Right renal pelvis (tissue), 4 donors: ENCODE measurements at regions not wholly inside any gene's neighbourhood (a gene's known extent, or its start where the extent isn't known, plus 50 kb on each side); places are given as distances from the start of the nearest gene placed in this dataset.
"Not testable (repeated sequence)": the region's sequence is repeated elsewhere in the genome, so short reads cannot be mapped to it uniquely, and the experiment has no call there.

Experiments
- DNase-seq, 4 donors: peaks; one replicate each; pipeline ENCODE4 v3.0.0-alpha.2; 2013; ENCODE audit warnings: low read depth in 4 of 4, low spot score in 3 of 4, missing footprints in 1 of 4

DNA sequence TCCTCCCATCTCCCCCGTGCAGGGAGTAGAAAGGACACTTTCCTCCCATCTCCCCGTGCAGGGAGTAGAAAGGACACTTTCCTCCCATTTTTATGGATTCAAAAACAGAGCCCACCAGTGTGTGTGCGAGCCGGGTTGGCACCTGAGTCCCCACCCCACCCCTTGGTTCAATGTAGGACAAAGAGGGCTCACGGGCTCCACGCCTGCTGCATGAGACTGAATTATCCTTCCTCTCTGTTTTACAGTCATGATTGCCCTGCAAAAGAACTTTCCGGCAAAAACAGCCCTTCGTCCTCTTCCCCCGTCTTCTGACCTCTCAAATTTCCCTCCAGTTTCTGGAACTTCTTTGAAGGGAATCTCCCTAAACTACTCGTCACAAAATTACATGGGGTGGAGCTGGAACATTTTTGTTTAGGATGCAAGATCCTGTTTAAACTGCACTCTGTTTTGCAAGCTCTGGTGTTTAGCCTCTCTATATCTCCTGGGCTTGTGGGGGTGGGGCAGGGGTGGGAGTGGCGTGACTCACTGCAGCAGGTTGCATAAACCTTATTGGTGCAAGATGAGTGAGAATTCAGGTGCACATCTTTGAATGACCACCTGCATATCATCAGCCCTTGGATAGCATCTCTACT lies 99.8 kb downstream of the PSMG1 start:
- DNase-seq = no peak

DNA sequence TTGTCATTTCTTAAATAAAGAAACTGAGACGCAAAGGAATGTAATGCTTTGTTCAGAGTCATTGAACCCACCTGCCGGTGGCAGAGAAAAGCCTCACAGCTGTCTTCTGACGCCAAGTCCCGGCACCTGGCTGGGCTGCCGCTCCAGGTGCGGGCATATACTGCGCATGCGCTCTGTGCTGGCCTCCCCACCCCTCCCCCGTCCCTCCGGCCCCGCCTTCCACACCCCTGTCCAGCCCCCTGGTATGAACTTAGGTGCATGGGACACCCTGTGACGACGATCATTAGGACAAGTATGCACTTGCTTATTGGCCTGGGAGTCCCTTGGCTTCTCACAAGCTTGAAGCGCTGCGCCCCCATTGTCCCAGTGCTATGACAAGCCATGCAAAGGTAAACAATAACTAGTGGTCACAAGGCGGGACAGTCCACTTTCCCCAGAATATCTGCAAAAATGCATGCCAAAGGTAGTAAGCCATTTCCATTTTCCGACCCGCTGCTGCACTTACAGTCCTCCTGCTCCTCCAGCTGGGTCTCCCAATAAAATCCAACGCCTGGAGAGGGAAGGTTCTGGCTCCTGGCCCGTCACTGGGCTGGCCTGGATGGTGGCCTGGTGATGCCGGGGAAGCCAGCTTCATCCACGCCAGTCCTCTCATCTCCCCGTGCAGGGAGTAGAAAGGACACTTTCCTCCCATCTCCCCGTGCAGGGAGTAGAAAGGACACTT lies 100.4 kb downstream of the PSMG1 start:
- DNase-seq = no peak

DNA sequence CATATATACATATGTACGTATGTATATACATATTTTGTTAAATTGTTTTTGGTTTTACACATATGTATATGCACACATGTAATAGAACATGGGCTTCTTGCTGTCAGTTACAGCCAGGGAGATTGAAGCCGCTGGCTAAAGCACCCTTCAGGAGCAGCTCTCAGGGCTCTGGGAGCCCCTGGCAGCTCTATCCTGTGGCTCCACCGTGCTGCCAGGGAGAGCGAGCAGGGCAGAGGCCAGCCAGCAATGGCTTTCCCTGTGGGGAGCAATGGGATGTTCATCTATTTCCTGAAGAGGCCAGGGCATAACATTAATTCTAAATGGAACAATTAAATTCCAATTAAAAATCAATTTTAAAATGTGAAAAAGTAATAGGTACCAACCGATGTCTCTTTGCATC lies 102.9 kb downstream of the PSMG1 start:
- DNase-seq = no peak

DNA sequence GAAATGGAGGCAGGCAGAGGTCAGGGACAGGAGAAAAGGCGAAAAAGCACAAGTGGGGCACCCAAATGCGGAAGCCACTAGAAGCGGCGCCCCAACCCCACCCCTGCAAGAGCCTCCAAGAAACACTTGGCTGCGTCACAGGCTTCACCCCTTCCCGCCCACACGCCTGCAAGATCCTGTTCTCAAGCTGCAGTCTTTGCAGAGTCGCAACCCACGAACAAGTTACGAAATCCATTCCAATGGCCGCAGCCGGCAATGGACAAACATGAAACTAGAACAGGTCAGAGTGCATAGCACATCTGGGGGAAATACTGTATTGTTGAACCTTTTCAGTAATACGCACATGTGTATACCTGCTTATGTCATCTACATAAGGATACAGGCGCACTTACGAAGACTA lies 103.6 kb downstream of the PSMG1 start:
- no peak for DNase-seq

DNA sequence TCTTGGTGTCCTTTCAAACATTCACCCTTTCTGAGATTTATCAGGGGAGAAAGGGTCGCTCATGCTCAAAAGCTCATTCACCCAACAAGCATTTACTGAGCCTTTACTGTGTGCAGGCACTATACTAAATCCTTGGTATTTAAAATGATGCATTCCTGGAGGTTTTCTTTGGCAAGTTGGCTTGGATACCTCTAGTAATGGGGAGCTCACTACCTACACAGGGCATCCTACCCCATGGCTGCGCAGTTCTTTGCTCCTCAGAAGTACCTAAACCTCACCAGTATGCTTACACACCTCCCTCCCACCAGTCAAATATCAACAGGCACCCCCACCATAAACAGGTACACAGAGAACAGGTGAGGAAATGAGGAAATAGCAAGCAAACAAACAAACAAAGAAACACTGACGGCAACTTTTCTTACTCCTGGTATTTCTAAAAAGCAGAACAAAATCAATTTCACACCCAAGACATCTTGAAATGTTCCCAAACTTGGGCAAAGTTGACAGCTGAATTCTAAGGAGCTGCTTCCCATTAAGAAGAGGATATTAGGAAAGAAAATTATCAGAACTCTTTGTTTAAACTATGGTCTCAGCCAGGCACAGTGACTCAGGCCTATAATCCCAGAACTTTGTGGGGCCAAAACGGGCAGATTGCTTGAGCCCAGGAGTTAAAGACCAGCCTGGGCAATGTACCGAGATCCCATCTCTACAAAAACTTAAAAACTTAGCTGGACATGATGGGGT lies 104.8 kb downstream of the PSMG1 start:
- DNase-seq = no peak

DNA sequence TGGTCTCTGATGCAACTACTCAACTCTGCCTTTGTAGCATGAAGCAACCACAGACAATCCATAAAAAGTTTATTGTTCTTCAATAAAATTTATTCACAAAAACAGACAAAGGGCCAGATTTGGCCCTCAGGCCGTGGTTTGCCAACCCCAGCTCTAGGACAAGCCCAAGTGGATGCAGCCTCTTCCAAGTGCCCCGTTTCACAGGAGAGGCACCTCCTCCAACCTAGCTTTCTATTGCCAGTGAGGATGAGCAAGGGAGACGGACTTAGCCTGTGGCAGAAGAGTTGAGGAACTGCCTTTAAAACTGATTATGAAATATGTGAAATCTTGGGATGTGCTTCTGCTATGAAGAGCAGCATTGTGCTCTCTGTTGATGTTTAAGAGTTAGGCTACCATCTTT lies 105.4 kb downstream of the PSMG1 start:
- no peak for DNase-seq

DNA sequence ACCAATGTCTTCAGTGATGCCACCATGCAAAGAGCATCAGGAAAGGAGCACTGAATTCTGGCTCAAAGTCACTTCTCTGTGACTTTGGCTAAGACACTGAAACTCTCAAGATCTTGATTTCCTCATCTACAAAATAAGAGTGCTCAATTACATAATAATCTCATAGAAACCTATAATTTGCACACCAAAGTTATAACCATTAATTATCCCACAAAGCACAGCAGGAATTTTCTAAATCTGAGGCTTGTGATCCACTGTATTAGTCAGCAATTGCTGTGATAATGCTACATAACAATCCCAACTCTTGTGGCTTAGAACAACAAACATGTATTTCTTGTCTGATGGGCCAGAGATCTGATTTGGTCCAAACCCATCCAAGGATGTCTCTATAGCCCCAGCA lies 108.7 kb downstream of the PSMG1 start:
- no peak for DNase-seq

DNA sequence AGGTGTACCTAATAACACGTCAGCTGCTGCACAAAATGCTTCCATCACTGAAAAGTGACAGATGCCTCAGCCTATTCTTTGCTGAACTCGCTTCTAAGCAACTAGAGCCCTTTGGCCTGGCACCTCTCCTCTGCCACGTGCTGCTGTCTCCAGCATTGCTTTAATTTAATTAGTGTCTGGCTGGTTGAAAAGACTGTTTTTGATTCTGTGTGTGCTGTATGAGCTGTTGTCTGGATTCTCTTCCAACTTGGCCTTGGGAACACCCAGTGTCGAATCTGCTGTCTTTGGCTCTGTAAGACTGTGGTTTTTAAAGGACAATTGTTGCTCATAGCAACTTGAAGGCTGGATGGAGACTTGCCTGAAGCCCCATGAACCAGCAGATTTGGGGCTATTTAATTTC lies 109.5 kb downstream of the PSMG1 start:
- no peak for DNase-seq

DNA sequence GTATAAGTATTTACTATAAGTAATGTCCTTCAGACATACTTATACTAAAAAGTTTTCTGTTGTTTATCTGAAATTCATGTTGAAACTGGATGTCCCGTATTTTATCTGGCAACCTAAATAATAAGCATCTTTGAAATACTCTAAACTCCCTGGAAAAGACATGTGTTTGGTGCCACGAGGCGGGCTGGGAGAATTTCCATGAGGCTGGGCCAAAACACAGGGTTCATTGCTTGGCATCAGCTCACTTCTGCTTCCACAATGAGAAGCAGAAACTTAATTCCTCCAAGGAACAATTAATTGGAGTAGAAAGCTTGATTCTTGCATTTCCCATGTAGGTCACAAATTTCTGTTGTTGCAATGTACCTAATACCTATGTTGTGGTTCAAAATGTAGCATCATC lies 110.2 kb downstream of the PSMG1 start:
- no peak for DNase-seq

DNA sequence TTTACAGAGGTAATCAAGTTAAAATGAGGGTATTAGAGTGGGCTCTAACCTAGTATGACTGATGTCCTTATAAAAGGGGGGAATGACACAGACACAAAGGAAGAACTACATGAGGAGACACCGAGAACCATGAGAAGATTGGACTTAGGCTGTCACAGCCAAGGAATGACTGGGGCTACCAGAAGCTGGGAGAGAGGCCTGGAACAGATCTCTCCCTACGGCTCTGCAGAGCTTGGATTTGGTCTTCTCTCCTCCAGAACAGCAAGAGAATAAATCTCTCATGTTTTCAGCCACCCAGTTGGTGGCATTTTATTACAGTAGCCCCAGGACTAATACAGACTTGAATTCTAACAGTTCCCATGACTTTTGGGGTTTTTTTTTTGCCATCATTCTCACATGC lies 110.8 kb downstream of the PSMG1 start:
- DNase-seq = no peak

DNA sequence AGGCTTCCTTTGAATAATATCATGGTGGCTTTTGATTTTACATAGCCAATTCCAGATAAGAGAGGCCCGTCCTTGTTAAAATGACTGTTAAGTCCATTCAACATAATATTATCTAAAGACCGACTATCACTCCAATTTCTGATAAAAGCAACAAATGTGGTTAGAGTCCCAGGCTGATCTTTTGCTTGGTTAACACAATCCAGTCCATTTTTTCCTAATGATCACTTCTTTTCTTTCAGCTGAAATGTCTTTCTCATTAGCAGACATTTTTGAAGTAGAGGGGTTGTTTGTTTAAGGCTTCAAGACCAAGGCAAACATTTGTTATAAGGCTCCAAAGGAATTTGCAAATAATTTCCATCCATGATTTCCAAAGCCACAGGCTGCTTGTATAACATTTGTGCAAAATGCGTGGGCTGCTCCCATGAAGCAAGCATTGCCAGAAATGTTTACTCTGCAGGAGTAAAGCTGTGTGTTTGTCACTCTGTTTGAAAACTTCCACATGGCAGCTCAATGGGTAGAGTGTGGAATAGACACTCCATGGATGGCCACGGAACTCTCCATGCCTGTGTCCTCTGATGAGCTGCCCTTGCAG lies 111.5 kb downstream of the PSMG1 start:
- DNase-seq = peak; percentile 47 to 65 (median 52)

DNA sequence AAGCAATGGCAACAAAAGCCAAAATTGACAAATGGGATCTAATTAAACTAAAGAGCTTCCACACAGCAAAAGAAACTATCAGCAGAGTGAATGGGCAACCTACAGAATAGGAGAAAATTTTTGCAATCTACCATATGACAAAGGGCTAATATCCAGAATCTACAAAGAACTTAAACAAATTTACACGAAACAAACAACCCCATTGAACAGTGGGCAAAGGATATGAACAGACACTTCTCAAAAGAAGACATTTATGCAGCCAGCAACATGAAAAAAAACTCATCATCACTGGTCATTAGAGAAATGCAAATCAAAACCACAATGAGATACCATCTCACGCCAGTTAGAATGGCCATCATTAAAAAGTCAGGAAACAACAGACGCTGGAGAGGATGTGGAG lies 113.4 kb downstream of the PSMG1 start:
- not testable (repeated sequence) for DNase-seq

DNA sequence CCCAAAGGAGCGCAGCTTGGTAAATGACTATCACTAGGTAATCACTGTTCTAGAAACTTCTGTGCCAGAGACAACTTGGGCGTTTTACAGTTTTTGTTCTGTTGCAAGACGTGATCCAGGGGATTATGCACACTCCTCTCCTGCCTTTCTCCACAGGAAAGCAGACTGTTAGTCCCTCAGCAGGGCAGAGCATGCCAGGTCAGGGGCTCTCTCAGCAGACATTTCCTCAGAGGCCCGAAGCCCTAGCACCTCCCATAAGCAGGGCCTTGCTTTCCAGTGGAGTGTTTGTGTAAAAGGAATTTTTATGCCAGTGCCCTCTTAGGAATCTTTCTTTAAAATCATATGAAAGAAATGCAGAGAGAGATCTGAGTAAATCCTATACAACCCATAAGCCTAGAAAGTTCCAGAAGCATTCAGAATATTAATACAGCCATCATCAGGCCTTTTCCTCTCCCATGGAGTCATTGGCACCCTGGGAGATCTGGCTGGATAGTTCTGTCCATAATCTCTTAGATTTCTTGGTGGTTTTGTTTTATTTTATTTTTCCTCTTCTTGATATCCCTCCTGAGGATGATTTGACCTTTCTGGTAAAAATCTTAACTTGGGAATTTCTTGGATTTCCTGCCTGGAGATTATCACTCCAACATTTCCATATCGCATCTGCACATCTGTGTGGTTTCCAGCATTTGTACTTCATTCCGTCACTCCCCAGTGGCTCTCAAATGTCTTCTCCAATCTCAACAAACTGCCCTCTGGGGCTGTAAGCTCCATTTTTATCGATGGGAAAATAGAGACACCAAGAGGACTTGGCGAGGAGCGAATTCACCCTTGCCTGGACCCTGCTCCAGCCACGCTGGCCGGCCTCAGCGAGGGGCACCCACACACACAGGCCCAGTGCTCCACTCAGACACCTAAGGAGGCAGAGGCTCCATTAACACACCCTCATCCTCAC lies 116.1 kb downstream of the PSMG1 start:
- DNase-seq = no peak

DNA sequence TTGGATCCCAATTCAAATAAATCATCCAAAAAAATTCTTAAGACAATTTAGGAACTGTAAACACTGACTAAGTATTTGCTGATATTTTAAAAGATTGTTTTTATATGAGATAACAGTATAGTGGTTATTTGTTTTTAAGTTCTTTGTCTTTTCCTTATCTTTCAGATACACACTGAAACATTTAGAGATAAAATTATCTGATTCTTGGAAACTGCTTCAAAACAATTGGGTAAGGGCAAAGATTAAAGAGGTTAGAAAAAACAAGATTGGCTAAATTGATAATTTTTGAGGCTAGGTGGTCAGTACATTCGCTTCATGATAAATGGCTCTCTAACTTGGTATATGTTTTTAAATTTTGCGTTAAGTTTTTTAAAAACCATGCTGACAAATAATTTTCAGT lies 117.3 kb downstream of the PSMG1 start:
- no peak for DNase-seq

DNA sequence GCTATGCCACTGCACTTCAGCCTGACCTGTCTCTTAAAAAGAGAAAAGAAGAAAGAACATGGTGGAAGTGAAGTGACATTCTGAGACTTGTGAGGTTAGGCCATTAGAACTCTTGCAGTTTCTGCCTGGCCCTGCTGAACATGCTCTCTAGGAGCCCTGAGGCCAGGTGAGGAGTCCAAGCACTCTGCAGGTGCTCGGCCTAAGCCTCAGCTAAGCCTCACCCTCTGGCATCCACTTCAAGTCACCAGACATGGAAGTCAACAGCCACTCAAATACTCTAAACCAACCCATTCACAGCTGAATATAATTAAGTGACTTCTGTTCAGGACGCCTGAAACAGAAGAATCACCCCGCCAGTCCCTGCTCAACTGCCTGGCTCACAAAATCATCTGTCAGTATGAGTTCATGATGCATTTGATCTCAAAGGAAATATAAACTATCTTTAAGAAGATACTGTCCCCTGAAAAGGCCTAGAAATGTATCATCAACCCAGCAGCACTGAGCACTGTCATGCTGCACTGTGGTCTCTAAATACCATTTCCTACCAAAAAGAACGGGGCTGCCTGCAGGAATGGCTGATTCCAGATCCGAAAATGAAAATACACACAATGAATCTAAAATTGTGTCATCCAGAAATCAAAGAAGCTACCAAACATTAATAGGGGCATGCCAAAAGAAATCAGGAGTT lies 118.8 kb downstream of the PSMG1 start:
- no peak for DNase-seq

DNA sequence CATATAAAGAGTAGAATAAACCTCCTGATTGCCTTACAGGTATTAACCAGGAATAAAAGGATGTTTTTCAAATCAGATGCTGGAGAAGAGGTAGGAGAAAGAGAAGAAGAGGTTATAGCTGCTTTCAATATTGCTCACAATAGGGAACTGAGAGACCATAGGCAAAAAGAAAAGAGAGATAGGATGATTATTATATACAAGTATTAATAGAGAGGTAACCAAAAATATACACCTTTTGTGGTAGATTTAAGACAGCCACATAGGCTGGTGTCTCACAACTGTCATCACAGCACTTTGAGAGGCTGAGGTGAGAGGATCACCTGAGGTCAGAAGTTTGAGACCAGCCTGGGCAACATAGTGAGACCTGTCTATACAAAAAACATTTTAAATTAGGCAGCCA lies 119.7 kb downstream of the PSMG1 start:
- DNase-seq = no peak

DNA sequence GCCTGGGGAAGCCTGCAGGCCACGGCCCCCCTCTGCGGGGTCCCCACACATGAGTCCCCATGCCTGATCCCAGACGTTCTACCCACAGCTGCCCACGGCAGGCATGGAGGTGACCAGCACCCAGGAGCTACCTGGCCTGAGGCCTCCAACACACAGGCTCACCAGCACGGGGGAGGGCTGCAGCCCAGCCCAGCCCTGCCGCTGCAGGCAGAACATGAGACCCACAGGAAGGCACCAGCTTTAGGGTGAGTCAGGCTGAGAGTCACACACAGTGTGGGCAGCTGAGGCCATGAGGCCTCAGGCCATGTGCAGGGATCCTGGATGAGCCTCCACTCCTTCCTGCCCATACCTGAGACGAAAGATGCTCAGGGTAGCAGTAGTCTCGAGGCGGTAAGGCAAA lies 121.1 kb downstream of the PSMG1 start:
- no peak for DNase-seq

DNA sequence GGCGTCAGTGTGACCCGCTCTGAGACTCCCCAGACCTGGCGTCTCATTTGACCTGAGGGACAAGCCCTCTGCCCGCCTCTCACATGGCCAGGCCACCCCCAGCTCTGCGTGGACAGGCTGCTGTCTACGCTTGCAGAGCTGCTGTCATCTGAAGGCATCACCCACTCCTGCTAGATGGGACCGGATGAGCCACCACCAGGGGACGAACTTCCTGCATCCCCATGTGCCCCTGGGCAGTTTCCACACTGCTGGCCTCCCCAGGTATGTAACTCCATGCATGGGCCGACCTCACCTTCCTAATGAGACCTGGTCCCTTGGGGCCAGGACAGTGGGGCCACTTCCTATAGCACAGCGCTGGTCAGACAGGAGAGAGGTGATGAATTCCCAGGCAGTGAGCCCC lies 121.5 kb downstream of the PSMG1 start:
- DNase-seq = no peak

DNA sequence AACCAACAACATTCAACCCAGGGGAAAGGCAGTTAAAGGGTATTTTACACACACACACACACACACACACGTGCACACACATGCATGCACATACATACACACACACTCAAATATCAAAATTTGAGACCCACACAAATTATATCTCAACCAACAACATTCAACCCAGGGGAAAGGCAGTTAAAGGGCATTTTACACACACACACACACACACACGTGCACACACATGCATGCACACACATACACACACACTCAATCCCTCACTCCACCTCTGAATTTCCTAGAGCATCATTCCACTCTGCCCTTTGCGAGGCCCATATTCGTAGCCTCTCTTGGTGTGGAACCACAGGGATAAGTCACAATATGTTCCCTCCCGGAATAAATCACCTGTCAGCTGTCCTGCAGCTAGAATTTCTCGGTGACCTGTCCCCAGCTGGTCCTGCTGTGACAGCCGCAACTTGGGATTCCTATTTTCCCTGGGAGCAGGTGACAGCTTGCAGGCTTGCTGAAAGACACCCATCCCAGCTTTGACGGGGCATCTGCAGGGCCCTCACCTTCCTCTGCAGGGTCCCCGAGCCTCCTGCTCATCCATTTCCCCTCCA lies 122.7 kb downstream of the PSMG1 start:
- DNase-seq = no peak

DNA sequence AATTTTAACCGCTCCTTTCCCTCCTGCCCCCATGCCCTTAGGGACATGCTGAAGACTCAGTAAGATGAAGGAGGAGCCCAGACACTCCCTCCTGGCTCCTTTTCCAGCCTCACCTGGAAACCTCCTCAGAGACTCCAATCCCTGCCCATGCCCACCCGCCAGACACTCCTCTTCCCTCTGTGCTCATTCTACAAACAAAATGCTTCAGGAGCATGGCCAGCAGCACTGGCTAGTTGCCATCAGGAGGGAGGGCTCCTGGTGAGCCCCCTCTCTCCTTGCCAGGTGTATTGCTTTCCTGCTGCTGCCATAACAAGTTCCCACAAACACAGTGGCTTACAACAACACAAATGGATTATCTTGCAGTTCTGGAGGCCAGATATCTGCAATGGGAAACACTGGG lies 126.1 kb downstream of the PSMG1 start:
- DNase-seq = no peak
